ENCODE measurements at regions not wholly inside any gene's neighbourhood (a gene's known extent, or its start where the extent isn't known, plus 50 kb on each side); places are given as distances from the start of the nearest gene placed in this dataset.
"Not testable (repeated sequence)": the region's sequence is repeated elsewhere in the genome, so short reads cannot be mapped to it uniquely, and the experiment has no call there.

GRCh38 chr11:95650276-95650675, 139.3 kb downstream of the FAM76B start:
- no peak for DNase-seq (ENCODE audit: low read depth)

DNA sequence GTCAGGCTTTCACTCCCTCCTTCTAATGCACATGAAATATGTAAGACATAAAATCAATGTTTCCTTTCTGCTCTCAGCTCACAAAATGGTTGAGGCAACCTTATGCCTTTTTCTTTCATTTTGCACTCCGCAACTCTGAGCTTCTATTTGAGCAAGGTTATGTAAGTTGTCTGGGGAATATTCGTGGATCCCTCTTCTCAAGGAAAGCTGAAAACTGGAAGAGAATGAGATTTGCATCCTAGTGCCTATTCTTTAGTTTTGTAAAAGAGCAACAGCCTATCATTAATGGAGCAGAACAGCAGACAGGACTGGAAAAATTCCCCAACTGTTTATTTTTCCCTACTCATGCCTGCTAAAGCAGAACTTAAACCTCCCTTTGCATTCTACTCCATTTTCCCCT, 141.7 kb downstream of the FAM76B start:
- DNase-seq (ENCODE audit: low read depth), result no peak

DNA sequence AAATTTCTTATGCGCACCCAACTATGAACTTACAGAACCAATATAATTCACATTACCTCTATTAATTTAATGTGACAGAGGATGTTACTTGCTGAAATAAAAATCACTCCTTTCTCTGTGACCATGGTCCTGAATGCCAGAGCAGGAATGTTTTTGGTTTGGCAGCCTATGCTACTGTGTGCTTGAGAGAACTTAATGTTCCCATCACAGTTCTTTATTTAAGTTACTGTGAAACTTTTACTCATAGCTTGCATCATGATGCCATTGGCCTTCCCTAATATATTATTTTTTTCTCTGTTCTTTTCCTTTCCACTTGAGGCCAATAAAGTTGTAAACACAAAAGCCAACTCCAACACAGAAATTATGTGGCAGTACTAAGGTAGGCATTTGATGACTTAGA, 142.2 kb downstream of the FAM76B start:
- DNase-seq (ENCODE audit: low read depth), result no peak

DNA sequence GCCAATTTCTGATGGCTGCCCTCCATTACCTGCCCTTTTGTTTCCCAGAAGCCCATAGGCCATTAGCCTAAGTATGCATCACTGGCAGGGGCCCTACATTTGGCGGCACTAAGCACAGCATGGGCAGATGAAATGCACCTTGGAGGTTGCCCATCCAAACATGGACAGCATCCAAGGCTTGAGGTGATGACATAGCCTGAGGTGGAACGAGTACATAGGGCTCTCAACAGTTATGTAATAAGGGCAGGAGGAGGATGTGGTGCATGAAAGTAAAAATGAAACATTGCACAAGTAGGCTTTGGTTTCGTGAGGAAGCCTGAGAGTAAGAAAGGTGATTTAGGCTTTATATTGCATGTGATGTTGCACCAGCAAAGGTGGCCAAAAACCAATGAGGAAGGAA, 148.1 kb downstream of the FAM76B start:
- no peak for DNase-seq (ENCODE audit: low read depth)

- DNase-seq (ENCODE audit: low read depth), result no peak
Measured at GRCh38 chr11:95638501-95638900, 151.1 kb downstream of the FAM76B start.

- DNase-seq (ENCODE audit: low read depth), result no peak
Measured at GRCh38 chr11:95625164-95625900, 164.2 kb downstream of the FAM76B start.

DNA sequence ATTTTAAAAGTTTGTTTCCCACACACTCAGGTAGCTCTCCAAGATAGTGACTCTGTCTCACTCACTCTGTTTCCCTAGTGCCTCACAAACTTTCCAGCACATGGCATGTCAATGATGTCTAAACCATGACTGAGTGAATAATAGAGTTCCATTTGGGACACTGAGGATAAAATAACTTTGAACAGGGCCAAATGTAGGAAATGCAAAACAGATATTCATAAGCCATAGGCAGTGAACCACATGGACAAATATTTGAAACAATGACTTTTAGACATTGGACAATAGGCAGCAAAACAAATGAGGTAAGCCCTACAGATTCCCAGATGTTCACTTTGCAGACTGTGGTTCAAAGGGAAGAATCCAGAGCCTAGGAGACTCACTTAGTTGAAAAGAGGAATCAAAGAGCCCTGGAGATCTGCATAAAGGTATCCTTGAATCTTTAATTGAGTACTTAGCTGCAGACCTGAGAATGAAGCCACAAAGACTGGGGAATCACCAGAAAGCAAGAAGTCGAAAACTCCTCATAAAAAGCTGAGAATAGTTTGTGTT, 173.3 kb downstream of the FAM76B start:
- no peak for DNase-seq (ENCODE audit: low read depth)

GRCh38 chr11:95611827-95612226, 177.8 kb downstream of the FAM76B start:
- DNase-seq (ENCODE audit: low read depth), result no peak

- not testable (repeated sequence) for DNase-seq (ENCODE audit: low read depth)
Measured at GRCh38 chr11:95610185-95610584, 179.4 kb downstream of the FAM76B start.

- DNase-seq (ENCODE audit: low read depth), result no peak
Measured at GRCh38 chr11:95608093-95608492, 181.5 kb downstream of the FAM76B start.

DNA sequence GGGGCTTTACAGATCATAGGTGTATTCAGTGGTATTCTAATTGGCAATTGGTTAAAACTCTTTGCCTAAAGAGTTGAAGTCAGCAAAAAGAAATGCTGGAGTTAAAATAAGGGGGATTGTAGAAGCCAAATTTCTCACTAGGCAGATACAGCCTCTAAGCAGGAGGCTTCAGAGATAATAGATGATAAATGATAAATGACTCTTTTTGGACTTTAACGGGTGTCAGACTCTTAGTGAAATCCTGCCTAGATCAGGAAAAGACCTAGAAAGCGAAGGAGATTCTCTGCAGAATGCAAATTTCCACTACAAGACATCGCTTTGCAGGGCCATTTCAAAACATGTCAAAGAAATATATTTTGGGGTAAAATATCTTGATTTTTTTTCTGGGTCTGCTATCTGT, 182.8 kb downstream of the FAM76B start:
- DNase-seq (ENCODE audit: low read depth), result no peak

DNA sequence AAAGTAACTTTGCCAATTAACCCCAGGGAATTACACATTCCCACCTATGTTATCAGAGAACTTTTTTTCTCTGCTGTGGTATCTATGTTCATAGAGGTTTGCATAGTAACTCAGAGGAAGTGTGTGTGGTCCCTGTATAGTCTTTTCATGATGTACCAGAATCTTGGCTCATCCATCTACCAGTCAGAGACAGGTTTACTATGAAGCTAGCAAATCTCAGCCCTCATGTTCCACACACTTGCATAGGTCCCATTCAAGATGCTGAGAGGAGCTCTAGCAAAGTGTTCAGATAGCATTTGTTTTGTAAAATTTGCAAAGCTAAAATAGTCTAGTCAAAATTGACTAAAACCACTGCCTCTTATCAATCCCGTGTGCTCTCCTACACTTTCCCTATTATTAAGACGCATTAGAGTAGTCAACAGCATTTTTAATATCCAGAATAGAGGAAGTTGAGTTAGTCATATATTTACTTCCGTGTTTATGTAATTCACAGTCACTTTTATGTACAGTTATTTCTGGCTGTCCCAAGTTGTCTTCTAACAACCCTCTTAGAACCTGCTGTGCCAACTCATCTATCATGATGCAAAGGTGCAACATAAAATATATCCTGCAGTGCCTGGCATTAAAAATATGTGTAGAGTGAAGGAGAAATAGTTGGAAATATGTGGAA, 184.2 kb downstream of the FAM76B start:
- DNase-seq (ENCODE audit: low read depth), result no peak

DNA sequence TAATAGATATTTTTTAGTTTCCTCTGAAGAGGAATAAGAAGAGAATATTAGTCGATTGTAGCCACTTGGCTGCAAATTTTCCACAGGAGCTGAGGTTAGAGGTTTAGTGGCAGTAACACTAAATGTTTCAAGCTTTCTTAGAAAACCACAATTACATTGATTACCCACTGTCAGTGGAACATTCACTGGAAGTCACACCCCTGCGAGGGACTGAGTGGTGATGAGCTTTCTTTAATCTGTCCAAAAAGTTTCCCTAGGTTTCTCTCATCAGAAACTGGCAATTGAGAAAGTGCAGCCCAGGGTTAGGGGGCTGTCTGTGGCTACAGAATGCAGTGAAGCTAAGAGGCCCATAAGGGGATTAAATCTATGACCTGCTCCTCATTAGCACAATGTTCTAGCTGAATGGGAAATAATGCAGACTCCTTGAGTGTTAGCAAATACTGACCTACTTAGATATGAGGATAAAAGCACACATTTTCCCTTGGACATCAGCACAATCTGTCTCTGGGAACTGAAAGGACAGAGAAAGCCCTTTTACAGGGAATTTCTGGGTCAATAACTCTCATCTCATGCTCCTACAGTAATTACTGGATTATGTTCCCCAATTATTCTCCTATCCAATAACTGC, 189.5 kb downstream of the FAM76B start:
- no peak for DNase-seq (ENCODE audit: low read depth)

DNA sequence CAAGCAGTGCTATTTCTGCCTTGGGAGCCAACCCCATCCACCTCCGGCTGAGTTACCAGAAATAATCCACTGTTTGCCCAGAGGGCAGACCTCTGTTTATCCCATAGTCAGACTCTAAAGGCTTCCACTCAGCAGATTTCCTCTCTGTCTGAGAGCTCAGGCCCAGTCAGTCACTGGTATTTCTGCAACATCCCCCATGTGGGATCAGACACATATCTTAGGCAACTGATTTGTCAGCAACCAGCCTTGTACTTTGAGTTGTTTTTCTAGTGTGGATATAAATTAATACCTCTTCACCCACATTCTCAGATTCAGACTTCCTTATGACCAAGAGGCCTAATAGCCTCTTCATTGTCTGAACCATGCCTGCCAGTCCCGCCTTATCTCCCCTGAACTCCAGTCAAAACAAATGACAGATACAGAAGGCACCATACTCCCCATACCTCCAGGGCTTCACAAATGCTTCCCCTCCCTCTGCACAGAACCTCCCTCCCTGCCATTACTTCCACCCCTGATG, 193.6 kb downstream of the FAM76B start:
- DNase-seq (ENCODE audit: low read depth), result no peak

GRCh38 chr11:95595541-95595940, 194.0 kb downstream of the FAM76B start:
- DNase-seq (ENCODE audit: low read depth), result no peak

GRCh38 chr11:95593111-95593510, 196.5 kb downstream of the FAM76B start:
- no peak for DNase-seq (ENCODE audit: low read depth)

- DNase-seq (ENCODE audit: low read depth), result no peak
Measured at GRCh38 chr11:95592471-95592870, 197.1 kb downstream of the FAM76B start.

GRCh38 chr11:95589893-95590612, 199.5 kb downstream of the FAM76B start:
- DNase-seq (ENCODE audit: low read depth), result no peak

GRCh38 chr11:95588821-95589220, 200.8 kb downstream of the FAM76B start:
- DNase-seq (ENCODE audit: low read depth), result no peak

- DNase-seq (ENCODE audit: low read depth), result no peak
Measured at GRCh38 chr11:95586661-95587060, 202.9 kb downstream of the FAM76B start.

DNA sequence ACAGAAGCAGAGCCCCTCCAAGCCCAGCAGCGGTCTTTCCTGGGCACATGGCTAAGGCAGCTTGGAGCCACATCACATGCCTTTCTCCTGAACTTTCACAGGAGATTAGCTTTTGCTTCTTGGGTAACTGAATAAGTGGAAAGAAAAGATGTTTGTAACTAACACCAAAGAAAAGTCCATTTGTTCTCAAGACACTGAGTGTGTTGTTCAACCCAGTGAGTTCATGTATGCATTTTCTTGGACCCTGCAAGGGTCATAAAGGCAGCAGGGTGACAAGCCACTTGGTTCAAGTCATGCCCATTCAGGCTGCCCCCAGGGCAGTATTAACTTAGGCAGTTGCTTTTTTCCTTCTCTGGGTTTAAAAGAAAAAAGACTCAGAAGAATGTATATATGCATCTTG, 203.4 kb downstream of the FAM76B start:
- no peak for DNase-seq (ENCODE audit: low read depth)

GRCh38 chr11:95585752-95586077, 203.9 kb downstream of the FAM76B start:
- DNase-seq (ENCODE audit: low read depth), result no peak

Data from HS-27A (cell line).